Mesenchymal stem cell (in vitro differentiated cells and primary cell): ENCODE measurements at regions not wholly inside any gene's neighbourhood (a gene's known extent, or its start where the extent isn't known, plus 50 kb on each side); places are given as distances from the start of the nearest gene placed in this dataset.
"Not testable (repeated sequence)": the region's sequence is repeated elsewhere in the genome, so short reads cannot be mapped to it uniquely, and the experiment has no call there.

Experiments used
- DNase-seq: peaks from one replicate; pipeline ENCODE4 v3.0.0-alpha.2; 2013
- H2AFZ ChIP-seq: one replicate; pipeline ENCODE4 v1.6.1; 2013; ENCODE audit warnings: low read depth, mild to moderate bottlenecking, control low read depth, inconsistent platforms, low read length, moderate library complexity
- H2AK5ac ChIP-seq: 2 replicates; pipeline ENCODE4 v1.6.1; 2013; ENCODE audit warnings: low read length, moderate library complexity, mild to moderate bottlenecking, inconsistent platforms; ENCODE audit not compliant: severe bottlenecking
- H2BK120ac ChIP-seq: one replicate; pipeline ENCODE4 v1.6.1; 2013; ENCODE audit warnings: low read depth, mild to moderate bottlenecking, inconsistent platforms, low read length, moderate library complexity
- H2BK12ac ChIP-seq, 2 experiments: one replicate each; pipeline ENCODE4 v1.6.1; 2013; ENCODE audit warnings: inconsistent platforms in 2 of 2, low read length in 2 of 2, mild to moderate bottlenecking in 2 of 2, moderate library complexity in 2 of 2, control low read depth in 1 of 2
- H2BK15ac ChIP-seq: one replicate; pipeline ENCODE4 v1.6.1; 2013; ENCODE audit warnings: mild to moderate bottlenecking, low read depth, inconsistent platforms; ENCODE audit not compliant: poor library complexity, severe bottlenecking
- H2BK5ac ChIP-seq: 2 replicates; pipeline ENCODE4 v1.6.1; 2013; ENCODE audit warnings: low read depth, mild to moderate bottlenecking, low read length, control low read depth, inconsistent platforms; ENCODE audit not compliant: poor library complexity, severe bottlenecking
- H3K14ac ChIP-seq, 2 experiments: one replicate each; pipeline ENCODE4 v1.6.1; 2013; ENCODE audit warnings: inconsistent platforms in 2 of 2, low read length in 2 of 2, control low read depth in 1 of 2, mild to moderate bottlenecking in 1 of 2, moderate library complexity in 1 of 2
- H3K18ac ChIP-seq, 2 experiments: one replicate each; pipeline ENCODE4 v1.6.1; 2013; ENCODE audit warnings: inconsistent platforms in 2 of 2, low read length in 2 of 2, control low read depth in 1 of 2, low read depth in 1 of 2, mild to moderate bottlenecking in 1 of 2
- H3K23ac ChIP-seq, 2 experiments: one replicate each; pipeline ENCODE4 v1.6.1; 2013; ENCODE audit warnings: inconsistent platforms in 2 of 2, low read length in 2 of 2, mild to moderate bottlenecking in 2 of 2, moderate library complexity in 2 of 2, control low read depth in 1 of 2
- H3K27ac ChIP-seq: 2 replicates; pipeline ENCODE4 v1.5.1; 2013; ENCODE audit warnings: mild to moderate bottlenecking, moderate library complexity, low read length, control low read depth, inconsistent platforms; ENCODE audit not compliant: poor library complexity, severe bottlenecking
- H3K27me3 ChIP-seq, 2 experiments: 2 replicates each; pipeline versions ENCODE4 v1.6.1 to v1.7.0; 2013; ENCODE audit warnings: low read length in 2 of 2, mild to moderate bottlenecking in 2 of 2, moderate library complexity in 2 of 2, control low read depth in 1 of 2, inconsistent platforms in 1 of 2; ENCODE audit not compliant: control insufficient read depth in 1 of 2, insufficient read depth in 1 of 2
- H3K36me3 ChIP-seq, 2 experiments: 2 replicates each; pipeline versions ENCODE4 v1.6.1 to v1.7.0; 2013; ENCODE audit warnings: low read length in 2 of 2, control low read depth in 1 of 2, inconsistent platforms in 1 of 2, low read depth in 1 of 2, mild to moderate bottlenecking in 1 of 2; ENCODE audit not compliant: insufficient read depth in 2 of 2, control insufficient read depth in 1 of 2
- H3K4ac ChIP-seq, 2 experiments: one replicate each; pipeline ENCODE4 v1.6.1; 2013; ENCODE audit warnings: inconsistent platforms in 2 of 2, low read length in 2 of 2, mild to moderate bottlenecking in 2 of 2, moderate library complexity in 2 of 2, control low read depth in 1 of 2, low read depth in 1 of 2
- H3K4me1 ChIP-seq: 2 replicates; pipeline ENCODE4 v1.6.1; 2013; ENCODE audit warnings: low read depth, low read length, control low read depth; ENCODE audit not compliant: control insufficient read depth, insufficient read depth
- H3K4me2 ChIP-seq: 2 replicates; pipeline ENCODE4 v1.6.1; 2013; ENCODE audit warnings: low read length, mild to moderate bottlenecking, inconsistent platforms; ENCODE audit not compliant: poor library complexity, severe bottlenecking
- H3K4me3 ChIP-seq, 2 experiments: 2 replicates each; pipeline versions ENCODE4 v1.5.1 to v1.7.0; 2013; ENCODE audit warnings: low read length in 2 of 2, mild to moderate bottlenecking in 2 of 2, control low read depth in 1 of 2, low read depth in 1 of 2; ENCODE audit not compliant: insufficient read depth in 1 of 2
- H3K79me1 ChIP-seq: replicated peaks from 2 replicates; pipeline ENCODE4 v1.6.1; 2013; ENCODE audit warnings: mild to moderate bottlenecking, control low read depth, low read length, inconsistent platforms; ENCODE audit not compliant: poor library complexity, severe bottlenecking
- H3K9ac ChIP-seq: 2 replicates; pipeline ENCODE4 v1.7.0; 2013; ENCODE audit warnings: mild to moderate bottlenecking, low read length, moderate library complexity
- H3K9me3 ChIP-seq: 2 replicates; pipeline ENCODE4 v1.7.0; 2013; ENCODE audit warnings: mild to moderate bottlenecking, low read length; ENCODE audit not compliant: control insufficient read depth
- H4K8ac ChIP-seq: one replicate; pipeline ENCODE4 v1.6.1; 2013; ENCODE audit warnings: inconsistent platforms, mild to moderate bottlenecking, low read length, moderate library complexity
- H4K91ac ChIP-seq: one replicate; pipeline ENCODE4 v1.6.1; 2013; ENCODE audit warnings: mild to moderate bottlenecking, low read length, inconsistent platforms
- WGBS: methylation state at CpG from one replicate; pipeline ENCODE4 v1.1.7; 2013; ENCODE audit warnings: mixed read lengths; 5-methylcytosine and 5-hydroxymethylcytosine counted together

DNA sequence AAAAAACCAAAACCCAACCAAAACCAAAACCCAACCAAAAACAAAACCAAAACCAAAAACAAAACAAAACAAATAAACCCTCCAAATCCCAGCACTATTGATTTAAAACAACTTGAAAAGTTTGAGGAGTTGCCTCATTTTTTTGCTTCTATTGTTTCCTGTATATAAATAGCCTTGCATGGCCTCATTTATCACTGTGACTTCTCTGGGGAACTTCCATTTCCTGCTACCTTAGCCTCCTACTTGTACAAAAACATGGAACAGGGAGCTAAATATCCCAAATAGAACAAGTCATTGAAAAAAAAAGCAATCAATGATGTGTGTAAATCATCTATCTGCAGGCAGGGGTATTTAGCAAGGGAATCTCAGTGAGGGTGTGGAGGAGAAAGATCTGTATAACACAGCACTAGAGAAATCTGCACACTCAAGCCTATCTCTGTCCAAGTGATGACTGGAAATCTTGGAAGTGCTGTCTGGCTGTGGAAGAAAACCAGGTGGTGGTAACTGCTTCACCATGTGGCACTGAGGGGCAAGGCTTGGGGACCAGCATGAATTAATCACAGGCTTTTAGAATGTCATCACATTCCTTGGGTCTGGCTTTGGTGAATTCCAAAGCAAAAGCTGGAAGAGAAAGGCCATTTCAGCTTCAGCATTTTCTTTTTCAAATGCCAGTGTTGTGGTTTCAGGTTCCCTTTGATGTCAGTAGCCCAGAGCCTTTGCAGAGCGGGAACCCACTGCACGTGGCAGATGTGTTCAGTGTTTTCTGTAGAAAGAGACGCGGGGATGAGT, 349.5 kb upstream of the ZNF32 start:
- 50% methylated on average over 4 of the region's 4 CpGs for WGBS
- H3K79me1 ChIP-seq: no peaks in the 10 kb centered on the region
- no peak overlapping the region for H3K4ac ChIP-seq
- no peak overlapping the region for H3K27ac ChIP-seq
- H3K36me3 ChIP-seq: no peaks in the 10 kb centered on the region
- H2BK120ac ChIP-seq: no peak overlapping the region
- H3K27me3 ChIP-seq: peaks cover 7 to 9% of the 10 kb centered on the region in 2 experiments
- H2BK12ac ChIP-seq: no peak overlapping the region
- no peak overlapping the region for H2AK5ac ChIP-seq
- no peak overlapping the region for H4K91ac ChIP-seq
- H2BK5ac ChIP-seq: no peak overlapping the region
- DNase-seq: peak; percentile 36
- H3K14ac ChIP-seq: no peak overlapping the region
- H3K18ac ChIP-seq: no peak overlapping the region
- no peak overlapping the region for H3K23ac ChIP-seq
- no peak overlapping the region for H3K9ac ChIP-seq
- H3K4me3 ChIP-seq: no peak overlapping the region
- no peak overlapping the region for H2BK15ac ChIP-seq
- peak overlapping the region; percentile 49 for H4K8ac ChIP-seq
- no peak overlapping the region for H2AFZ ChIP-seq
- H3K9me3 ChIP-seq: no peaks in the 10 kb centered on the region
- H3K4me1 ChIP-seq: no peaks in the 10 kb centered on the region
- no peak overlapping the region for H3K4me2 ChIP-seq

DNA sequence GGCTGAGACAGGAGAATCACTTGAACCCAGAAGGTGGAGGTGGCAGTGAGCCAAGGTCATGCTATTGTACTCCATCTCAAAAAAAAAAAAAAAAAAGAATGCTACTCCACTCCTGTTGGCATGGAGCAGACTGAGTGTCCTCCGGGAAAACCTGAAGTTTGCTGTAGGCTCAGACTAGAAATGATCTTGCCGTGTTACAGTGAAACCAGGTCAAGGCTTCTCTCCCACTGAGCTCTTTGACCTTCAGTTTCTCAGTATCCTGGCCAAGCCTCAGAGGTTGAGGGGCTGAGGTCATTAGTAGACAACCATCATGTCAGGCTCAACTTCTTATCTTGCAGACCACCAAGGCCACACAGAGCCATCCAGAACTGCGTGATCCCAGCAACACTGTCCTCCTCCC, 348.6 kb upstream of the ZNF32 start:
- no peak overlapping the region for H2BK5ac ChIP-seq
- H2BK12ac ChIP-seq: peak overlapping the region in 1 of 2 experiments; percentile 94
- no peak overlapping the region for H3K14ac ChIP-seq
- H4K91ac ChIP-seq: no peak overlapping the region
- H3K79me1 ChIP-seq: no peaks in the 10 kb centered on the region
- H3K9ac ChIP-seq: no peak overlapping the region
- DNase-seq: no peak
- H3K4ac ChIP-seq: no peak overlapping the region
- H3K27ac ChIP-seq: no peak overlapping the region
- H2BK120ac ChIP-seq: no peak overlapping the region
- H3K4me2 ChIP-seq: no peak overlapping the region
- peaks cover 3% of the 10 kb centered on the region for H3K9me3 ChIP-seq
- 80% methylated on average over 3 of the region's 3 CpGs for WGBS
- H2BK15ac ChIP-seq: no peak overlapping the region
- peak overlapping the region in 1 of 2 experiments; percentile 79 for H3K18ac ChIP-seq
- H3K23ac ChIP-seq: no peak overlapping the region
- H2AK5ac ChIP-seq: no peak overlapping the region
- no peak overlapping the region for H3K4me3 ChIP-seq
- no peak overlapping the region for H2AFZ ChIP-seq
- no peaks in the 10 kb centered on the region for H3K4me1 ChIP-seq
- no peak overlapping the region for H4K8ac ChIP-seq
- no peaks in the 10 kb centered on the region for H3K36me3 ChIP-seq
- peaks cover 7 to 9% of the 10 kb centered on the region in 2 experiments for H3K27me3 ChIP-seq

- no peak overlapping the region for H3K4ac ChIP-seq
- H3K79me1 ChIP-seq: no peaks in the 10 kb centered on the region
- no peak overlapping the region for H3K9ac ChIP-seq
- H4K8ac ChIP-seq: no peak overlapping the region
- H3K36me3 ChIP-seq: no peaks in the 10 kb centered on the region
- H3K9me3 ChIP-seq: peaks cover 3% of the 10 kb centered on the region
- no peak overlapping the region for H3K23ac ChIP-seq
- H2BK15ac ChIP-seq: no peak overlapping the region
- no peak overlapping the region for H3K4me2 ChIP-seq
- no peak overlapping the region for H4K91ac ChIP-seq
- H3K18ac ChIP-seq: no peak overlapping the region
- 93% methylated on average over 2 of the region's 2 CpGs for WGBS
- H2BK5ac ChIP-seq: no peak overlapping the region
- H2BK12ac ChIP-seq: no peak overlapping the region
- H3K27me3 ChIP-seq: peaks cover 6 to 7% of the 10 kb centered on the region in 2 experiments
- DNase-seq: no peak
- no peak overlapping the region for H2AFZ ChIP-seq
- H2BK120ac ChIP-seq: no peak overlapping the region
- H3K14ac ChIP-seq: no peak overlapping the region
- no peaks in the 10 kb centered on the region for H3K4me1 ChIP-seq
- no peak overlapping the region for H3K4me3 ChIP-seq
- no peak overlapping the region for H3K27ac ChIP-seq
- H2AK5ac ChIP-seq: no peak overlapping the region
These were observed 345.9 kb upstream of the ZNF32 start for GRCh38 chr10:43994539-43994938.

DNA sequence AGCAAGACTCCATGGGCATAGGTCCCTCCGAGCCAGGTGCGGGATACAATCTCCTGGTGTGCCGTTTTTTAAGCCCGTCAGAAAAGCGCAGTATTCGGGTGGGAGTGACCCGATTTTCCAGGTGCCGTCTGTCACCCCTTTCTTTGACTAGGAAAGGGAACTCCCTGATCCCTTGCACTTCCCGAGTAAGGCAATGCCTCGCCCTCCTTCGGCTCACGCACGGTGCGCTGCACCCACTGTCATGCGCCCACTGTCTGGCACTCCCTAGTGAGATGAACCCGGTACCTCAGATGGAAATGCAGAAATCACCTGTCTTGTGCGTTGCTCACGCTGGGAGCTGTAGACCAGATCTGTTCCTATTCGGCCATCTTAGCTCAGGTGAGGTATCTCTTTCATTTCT, 344.1 kb upstream of the ZNF32 start:
- 92% methylated on average over 19 of the region's 19 CpGs for WGBS
- H3K4me3 ChIP-seq, H4K91ac ChIP-seq: not testable (repeated sequence)

More for the DNA sequence above, 344.1 kb upstream of the ZNF32 start:
- not testable (repeated sequence) for H3K27ac ChIP-seq, H3K23ac ChIP-seq, H2BK12ac ChIP-seq, H2BK5ac ChIP-seq, H3K4ac ChIP-seq, H4K8ac ChIP-seq, DNase-seq, H2BK15ac ChIP-seq, H2AK5ac ChIP-seq, H3K4me2 ChIP-seq, H3K9ac ChIP-seq, H2AFZ ChIP-seq, H3K14ac ChIP-seq, H3K36me3 ChIP-seq, H3K4me1 ChIP-seq, H3K9me3 ChIP-seq, H3K18ac ChIP-seq, H3K79me1 ChIP-seq, H2BK120ac ChIP-seq, H3K27me3 ChIP-seq
